PC-9 (cell line): ENCODE measurements at regions not wholly inside any gene's neighbourhood (a gene's known extent, or its start where the extent isn't known, plus 50 kb on each side); places are given as distances from the start of the nearest gene placed in this dataset.

ENCODE experiments used
- EZH2 ChIP-seq: fragments of 200-600 bp; sonication (generic); IDR thresholded peaks from 2 replicates; pipeline ENCODE4 v1.8.0; 2017; ENCODE audit warnings: antibody characterized with exemption, low read depth
- TF ChIP-seq, protein P1 (sequence below): fragments of 200-600 bp; sonication (generic); conservative IDR thresholded peaks from 2 replicates; pipeline ENCODE4 v1.6.1; 2017; ENCODE audit warnings: mixed run types, antibody characterized with exemption, mild to moderate bottlenecking, moderate library complexity

DNA sequence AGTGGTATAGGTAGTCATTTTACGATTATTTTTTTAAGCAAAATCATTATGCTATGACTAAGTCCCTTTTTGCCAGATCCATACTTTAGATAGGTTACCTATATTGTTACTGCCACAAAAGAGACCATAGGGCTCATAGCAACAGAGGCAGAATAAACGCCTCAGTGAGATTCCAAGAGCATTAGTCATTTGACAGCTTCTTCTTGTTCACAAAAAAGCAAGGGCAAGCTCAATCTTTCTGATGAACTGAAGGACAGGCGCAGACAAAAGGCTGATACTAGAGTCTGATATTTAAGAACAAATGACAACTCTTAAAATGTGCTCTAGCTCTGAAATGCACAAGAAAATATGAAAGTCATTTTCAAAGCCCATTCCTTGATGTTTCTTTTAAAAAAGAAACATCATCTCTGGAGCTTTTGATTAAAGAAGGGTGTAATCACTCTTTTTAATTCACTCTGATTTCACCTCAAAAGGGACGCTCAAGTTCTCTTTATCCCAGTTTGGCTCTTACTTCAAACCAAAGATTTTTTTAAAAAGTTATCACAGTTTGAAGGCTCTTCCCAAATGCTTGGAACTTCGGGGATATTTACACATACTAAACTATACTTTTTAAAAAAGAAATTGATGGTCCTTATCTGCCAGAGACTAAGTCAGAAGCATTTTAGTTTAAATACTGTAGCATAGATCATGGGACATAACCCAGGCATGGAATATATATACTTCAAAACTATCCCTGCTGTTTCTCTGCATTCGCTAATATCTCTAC, 187.2 kb downstream of the EFNB2 start:
- TF ChIP-seq EZH2: no peak
- TF ChIP-seq, protein P1, sequence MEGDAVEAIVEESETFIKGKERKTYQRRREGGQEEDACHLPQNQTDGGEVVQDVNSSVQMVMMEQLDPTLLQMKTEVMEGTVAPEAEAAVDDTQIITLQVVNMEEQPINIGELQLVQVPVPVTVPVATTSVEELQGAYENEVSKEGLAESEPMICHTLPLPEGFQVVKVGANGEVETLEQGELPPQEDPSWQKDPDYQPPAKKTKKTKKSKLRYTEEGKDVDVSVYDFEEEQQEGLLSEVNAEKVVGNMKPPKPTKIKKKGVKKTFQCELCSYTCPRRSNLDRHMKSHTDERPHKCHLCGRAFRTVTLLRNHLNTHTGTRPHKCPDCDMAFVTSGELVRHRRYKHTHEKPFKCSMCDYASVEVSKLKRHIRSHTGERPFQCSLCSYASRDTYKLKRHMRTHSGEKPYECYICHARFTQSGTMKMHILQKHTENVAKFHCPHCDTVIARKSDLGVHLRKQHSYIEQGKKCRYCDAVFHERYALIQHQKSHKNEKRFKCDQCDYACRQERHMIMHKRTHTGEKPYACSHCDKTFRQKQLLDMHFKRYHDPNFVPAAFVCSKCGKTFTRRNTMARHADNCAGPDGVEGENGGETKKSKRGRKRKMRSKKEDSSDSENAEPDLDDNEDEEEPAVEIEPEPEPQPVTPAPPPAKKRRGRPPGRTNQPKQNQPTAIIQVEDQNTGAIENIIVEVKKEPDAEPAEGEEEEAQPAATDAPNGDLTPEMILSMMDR: no peak
